Adipose tissue (tissue), 3 donors: ENCODE measurements at regions not wholly inside any gene's neighbourhood (a gene's known extent, or its start where the extent isn't known, plus 50 kb on each side); places are given as distances from the start of the nearest gene placed in this dataset.

ENCODE experiments used
- H3K27ac ChIP-seq: one replicate; pipeline ENCODE4 v1.5.1; 2013; ENCODE audit warnings: low read depth, low read length
- WGBS, 3 donors: extraction: QIAGEN DNeasy Blood & Tissue Kit; methylation state at CpG; one replicate each; pipeline ENCODE4 v1.1.7; 2013; 5-methylcytosine and 5-hydroxymethylcytosine counted together
- donor health status: healthy with polysubstance abuse.
- donor health status: Bipolar disorder and iron deficiency.
- donor health status: healthy.

DNA sequence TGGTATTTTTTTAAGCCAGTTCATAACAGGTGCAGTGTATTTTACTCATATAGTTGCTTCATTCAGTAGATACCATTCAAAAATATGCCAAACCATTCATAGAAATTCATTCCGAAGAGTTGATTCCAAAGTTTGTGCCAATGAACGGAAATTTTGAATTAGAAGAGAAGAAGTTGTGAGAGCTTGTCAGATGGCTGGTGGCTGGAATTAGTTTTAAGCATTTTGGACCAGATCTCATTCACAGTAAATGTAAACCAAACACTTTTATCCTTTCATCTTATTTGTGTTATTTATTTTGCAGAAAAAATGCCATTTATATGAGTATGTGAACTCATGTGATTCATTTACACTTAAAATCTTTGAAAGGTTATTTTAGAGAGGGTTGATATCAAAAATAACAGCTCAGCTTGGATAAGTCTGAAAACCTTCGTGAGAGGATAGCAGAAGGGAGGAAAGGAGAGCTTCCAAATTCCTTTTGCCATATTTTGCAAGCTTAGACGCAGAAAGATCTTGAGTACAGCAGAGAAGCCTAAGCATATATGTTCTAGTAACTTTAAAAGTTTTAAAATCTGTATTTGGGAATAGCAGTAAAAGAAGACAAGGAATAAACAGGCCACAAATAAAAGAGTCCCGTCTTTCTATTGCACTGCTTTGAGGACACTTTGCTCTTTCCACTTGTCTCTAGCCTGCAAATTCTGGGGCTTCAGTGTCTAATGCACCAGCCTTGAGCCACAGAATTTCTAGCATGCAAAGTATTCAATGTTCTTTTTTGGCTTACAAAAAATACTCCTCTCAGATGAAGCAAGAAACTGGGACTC is 253.6 kb upstream of the FLRT2 start:
- 72 to 74% (median 74%) methylated on average over 5 of the region's 5 CpGs for WGBS, 3 donors
- H3K27ac ChIP-seq = no peak overlapping the region

DNA sequence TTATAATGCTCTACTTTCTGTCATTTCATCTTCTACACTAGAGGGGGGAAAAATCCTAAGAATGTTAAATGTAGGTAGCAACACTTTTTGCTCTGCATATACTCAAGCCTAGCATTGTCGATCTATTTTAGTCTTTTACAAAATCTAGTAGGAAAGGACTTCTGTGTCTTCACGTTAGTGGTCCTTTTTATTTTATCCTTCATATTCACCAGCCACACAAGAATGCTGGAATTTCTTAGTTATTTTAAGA is 253.0 kb upstream of the FLRT2 start:
- H3K27ac ChIP-seq = no peak overlapping the region
- WGBS, 3 donors = 63 to 76% (median 75%) methylated on average over 2 of the region's 2 CpGs

DNA sequence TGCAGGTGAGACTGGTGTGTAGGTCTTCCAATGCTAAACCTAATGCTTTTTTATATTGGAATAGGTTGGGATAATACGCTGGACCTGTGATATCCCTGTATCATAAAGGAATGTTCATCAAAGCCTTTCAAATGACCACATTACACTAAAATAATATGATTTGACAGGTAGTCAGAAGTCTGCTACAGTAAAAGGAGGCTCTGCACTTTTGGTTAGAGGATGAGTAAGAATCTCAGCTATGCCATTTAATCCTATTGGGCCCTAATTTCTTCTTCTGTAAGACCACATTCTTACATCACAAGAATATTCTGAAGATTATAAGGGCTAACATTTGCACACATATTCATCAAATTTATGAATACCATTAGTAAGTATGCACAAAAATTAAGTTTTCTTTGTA is 250.5 kb upstream of the FLRT2 start:
- H3K27ac ChIP-seq = no peak overlapping the region
- 96 to 100% (median 97%) methylated on average over 1 of the region's 1 CpG for WGBS, 3 donors

DNA sequence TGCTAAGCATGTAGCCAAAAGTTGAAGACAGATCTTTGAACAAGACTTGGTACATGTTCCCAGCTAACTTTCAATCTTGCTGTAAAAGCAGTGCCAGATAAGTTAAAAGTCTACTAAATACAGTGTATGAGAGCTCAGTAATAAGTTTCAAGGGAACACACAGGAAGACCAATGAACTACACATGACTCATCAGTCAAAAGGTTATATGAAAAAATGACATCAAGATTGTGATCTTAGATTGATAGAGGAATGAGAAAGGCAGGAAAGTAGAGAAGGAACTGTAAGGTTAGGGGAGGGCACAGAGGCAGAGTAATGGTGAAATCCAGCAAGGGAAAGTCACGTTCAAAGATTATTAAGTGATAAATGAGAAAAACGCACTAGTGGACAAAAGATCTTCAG is 249.9 kb upstream of the FLRT2 start:
- 86 to 92% (median 89%) methylated on average over 2 of the region's 2 CpGs for WGBS, 3 donors
- no peak overlapping the region for H3K27ac ChIP-seq

DNA sequence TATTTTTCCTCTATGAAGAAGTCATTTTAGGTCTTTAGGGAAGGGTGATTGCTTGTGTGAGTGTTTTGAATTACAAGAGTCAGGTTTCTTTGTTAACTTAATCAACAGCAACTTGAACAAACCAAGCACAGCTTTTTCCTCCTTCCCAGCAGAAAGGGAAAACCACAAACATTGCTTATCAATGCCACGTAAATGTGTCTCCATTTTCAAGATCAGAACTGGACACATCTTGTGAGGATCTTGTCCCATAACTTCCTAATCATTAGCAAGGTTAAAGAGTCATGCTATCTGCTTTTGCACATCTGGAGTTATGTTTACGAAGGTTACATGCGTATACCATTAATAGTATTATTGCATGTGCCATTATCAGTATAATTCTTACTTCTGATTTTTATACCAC is 248.0 kb upstream of the FLRT2 start:
- 76 to 78% (median 76%) methylated on average over 3 of the region's 3 CpGs for WGBS, 3 donors

DNA sequence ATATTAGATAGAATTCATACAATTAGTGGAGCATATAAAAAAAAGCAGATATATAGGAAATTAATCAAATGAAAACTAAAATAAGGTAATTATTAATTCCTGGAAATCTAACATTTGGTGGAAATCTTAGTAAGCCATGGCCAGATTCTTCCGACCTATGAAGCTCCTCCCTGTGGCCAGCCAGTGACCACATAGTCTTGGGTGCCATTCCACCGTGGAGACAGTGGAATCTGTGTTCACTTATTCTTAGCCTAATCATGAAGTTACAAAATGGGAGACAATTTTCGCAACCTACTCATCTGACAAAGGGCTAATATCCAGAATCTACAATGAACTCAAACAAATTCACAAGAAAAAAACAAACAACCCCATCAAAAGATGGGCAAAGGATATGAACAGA is 241.9 kb upstream of the FLRT2 start:
- WGBS, 3 donors = 92 to 99% (median 93%) methylated on average over 3 of the region's 3 CpGs
- no peak overlapping the region for H3K27ac ChIP-seq

More for the DNA sequence above, 248.0 kb upstream of the FLRT2 start:
- H3K27ac ChIP-seq = no peak overlapping the region

DNA sequence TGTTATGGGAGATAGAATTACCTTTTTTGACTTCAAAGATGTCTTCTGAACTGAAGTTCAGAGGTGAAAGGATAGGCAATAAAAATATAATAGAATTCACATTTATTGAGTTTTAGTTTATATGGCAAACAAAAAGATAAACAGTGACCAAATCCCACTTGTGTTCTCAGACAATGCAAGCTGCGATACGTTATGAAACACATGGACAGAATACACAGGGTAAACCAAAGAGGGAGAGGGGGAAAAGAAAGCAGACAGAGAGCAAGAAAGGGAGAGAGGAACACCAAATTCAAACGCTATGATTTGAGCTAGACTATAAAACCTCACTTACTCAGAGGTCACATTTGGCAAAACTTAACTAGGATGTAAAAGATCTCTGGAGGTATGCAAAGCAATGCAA is 238.2 kb upstream of the FLRT2 start:
- H3K27ac ChIP-seq = no peak overlapping the region
- WGBS, 3 donors = 86 to 95% (median 90%) methylated on average over 3 of the region's 3 CpGs

DNA sequence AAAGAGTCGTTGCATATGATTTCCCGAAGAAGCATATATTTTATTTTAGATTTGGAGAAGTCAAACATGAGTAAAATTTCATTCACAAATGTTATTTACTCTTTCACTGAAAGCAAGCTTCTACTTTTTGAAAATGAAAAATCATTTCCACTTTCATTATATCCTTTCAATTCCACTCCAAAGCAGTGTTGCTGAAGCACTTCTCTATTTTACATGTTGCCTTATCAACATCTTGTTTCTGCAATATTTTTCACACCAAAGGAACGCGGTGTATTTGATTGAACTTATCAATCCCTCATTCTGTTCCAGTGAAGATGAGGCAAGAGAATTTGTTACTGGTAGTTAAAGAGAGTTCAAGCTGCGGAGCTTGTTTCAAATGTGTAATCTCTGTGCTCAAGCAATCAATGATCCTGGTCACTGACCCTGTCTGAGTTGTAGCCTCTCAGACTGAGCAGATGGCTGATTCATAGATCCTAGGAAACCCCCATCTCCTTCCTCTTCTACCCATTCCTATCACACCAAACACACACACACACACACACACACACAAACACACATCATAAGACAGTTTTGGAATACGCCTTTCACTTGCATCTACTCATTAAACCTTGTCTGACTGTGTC is 236.2 kb upstream of the FLRT2 start:
- WGBS, 3 donors = 66 to 70% (median 69%) methylated on average over 6 of the region's 6 CpGs
- no peak overlapping the region for H3K27ac ChIP-seq

DNA sequence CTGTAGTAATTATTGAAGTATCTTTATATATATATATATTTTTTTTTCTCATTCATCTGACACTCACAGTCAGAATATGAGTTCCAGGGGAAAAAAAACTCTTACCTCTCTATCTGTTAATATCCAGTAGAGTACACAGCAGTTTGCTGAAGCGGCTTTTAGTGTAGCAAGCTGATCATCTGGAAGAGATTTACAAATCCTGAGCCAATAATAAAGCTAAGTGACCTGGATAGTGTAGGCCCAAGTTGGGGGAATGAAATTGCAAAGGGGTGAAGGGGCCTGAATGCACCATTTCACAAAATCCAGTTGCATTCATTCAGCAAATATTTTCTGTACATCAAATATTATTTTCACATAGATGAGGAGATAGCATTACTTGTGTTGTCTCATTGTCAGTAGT is 234.6 kb upstream of the FLRT2 start:
- 79 to 94% (median 88%) methylated on average over 1 of the region's 1 CpG for whole genome bisulfite sequencing, 3 donors
- H3K27ac ChIP-seq = no peak overlapping the region

DNA sequence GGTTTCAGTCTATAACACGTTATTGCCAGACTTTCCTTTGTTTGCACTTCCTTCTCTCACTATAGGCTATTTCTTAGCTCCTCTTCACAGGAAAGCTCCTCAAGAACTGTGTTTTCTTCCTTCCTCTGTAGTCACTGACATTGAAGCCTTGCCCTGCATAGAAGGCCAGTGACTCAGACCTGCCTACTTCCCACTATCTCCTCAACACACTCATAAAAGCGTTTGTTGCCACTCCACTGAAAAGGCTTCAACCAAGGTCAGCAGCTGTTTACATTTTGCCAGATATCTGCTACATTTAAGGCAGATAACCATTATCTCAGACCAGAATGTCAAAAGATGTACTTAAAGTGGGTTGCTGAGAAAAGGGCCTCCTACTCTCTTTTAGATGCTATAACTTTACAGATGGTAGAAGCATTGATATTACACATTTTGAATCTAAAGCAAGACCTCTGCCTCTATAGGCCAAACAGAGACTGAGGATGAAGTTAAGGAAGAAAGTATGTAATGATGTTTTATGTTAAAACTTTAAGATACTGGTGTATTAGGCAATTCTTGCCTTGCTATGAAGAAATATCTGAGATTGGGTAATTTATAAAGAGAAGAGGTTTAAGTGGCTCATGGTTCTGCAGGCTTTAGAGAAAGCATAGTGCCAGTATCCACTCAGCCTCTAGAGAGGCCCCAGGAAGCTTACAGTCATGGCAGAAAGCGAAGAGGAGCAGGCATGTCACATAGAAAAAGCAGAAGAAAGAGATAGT is 233.3 kb upstream of the FLRT2 start:
- H3K27ac ChIP-seq = no peak overlapping the region
- 48 to 58% (median 52%) methylated on average over 3 of the region's 3 CpGs for WGBS, 3 donors

DNA sequence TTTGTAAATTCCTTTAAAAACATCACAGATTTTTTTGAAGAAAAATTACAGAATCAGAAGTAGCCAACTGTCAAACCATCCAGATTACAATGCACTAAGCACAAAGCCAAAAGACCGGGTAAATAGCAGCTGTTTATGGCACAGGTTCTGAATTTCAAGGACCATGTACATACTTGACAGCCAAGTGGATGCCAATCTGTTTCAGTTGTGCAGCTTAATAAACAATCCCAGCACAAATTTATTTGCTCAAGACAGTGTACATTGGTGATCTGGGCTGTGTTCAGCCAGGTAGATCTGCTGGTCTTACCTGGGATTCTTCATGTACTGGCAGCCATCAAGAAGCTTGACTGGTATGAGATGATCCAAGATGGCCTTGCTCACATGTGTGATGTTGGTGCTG is 229.8 kb upstream of the FLRT2 start:
- 32 to 95% (median 92%) methylated on average over 1 of the region's 1 CpG for WGBS, 3 donors
- no peak overlapping the region for H3K27ac ChIP-seq

DNA sequence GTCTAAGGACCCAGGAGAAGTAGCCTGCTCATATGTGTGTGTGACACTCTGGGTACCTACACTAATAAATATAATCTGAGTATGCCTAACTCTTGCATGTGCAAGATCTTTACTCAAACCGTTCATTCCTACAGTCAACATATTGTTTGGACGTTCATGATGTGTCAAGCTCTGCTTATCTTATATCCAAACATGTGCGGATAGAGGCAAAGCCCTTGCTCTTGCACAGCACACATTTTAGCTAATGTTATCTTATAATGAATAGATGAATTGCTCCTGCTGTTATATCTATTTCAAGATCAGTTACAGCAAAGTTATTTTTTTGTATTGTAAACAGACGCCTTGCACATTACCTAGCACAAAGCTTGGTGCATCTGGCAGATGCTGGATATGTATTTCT is 228.4 kb upstream of the FLRT2 start:
- WGBS, 3 donors = 59 to 85% (median 82%) methylated on average over 4 of the region's 4 CpGs

DNA sequence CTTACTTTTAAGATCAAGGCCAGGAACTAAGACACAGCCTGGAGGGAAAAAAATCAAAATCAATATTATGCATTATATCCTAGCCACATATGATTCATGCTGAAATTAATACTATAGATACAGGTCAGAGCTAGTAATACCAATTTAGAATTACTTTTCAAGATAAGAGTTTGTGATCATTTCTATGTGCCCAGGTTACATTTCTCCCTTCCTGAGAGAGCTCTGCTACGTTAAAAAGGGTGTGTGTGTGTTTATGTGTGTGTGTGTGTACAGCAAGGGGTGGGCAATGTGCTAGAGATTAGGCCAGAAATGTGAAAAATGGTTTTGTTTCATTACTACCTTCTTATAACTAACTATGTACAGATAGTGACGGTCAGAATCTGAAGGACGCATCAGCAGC is 223.9 kb upstream of the FLRT2 start:
- 82 to 93% (median 86%) methylated on average over 3 of the region's 3 CpGs for WGBS, 3 donors
- H3K27ac ChIP-seq = no peak overlapping the region

More for the DNA sequence above, 228.4 kb upstream of the FLRT2 start:
- H3K27ac ChIP-seq = no peak overlapping the region

DNA sequence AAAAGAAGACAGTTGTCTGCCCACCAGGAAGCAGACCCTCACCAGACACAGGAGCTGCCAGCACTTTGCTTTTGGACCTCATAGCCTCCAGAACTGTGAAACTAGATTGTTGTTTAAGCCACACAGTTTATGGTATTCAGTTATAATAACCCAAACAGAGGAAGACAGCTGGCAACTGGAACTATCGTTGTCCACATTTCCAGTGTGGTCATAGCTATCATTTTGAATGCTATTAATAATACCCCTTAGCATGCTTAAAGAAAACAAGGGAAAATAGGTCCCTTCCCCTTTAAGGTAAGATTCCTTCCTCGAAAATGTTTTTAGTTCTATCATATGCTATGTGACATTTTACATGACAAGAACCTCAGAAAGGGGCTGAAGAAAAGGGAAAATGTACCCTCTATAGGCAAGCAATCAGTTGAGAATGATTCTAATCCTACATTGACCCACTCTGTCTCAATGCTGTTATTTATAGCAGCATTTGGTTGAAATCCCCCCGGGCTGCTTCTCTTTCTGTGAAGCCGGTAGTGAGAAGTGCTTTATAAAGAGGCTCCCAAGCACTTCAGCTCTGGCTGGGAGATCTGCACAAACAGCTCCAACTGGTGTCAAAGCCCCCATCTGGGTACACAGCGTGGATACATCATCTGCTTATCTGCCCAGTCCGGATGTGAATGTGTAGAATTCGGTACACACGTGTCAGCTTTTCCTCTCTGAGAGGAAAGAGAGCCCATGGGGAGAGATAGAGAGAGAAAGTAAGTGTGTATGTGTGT is 221.2 kb upstream of the FLRT2 start:
- 23 to 60% (median 27%) methylated on average over 8 of the region's 8 CpGs for WGBS, 3 donors
- H3K27ac ChIP-seq = no peak overlapping the region

DNA sequence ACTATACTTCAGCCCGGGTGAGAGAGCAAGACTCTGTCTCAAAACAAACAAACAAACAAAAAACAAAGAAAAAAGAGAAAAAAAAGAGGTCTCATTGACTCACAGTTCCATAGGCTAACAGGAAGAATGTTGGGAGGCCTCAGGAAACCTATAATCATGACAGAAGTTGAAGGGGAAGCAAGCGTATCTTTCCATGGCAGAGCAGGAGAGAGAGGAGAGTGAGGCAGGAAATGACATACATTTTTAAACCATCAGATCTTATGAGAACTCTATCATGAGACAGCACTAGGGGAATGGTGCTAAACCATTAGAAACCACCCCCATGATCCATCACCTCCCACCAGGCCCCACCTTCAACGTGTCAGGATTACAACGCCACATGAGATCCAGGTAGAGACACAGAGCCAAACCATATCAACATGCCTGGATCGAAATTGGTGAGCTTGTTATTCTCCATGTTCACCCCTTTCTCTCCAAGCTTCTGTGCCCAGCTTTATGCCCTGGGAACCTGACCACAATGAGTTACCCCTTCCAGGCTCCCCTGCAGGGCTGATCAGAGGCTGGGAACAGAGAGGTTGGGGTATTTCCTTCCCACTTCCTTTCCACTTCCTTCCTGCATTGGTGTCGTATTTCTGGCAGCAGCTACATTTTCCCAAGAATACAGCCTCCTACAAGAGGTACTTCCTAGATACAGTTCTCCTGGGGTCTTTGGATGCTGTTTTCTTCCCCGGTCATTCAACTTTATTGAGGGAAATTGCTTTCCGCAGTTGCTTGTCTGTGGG is 219.3 kb upstream of the FLRT2 start:
- H3K27ac ChIP-seq = no peak overlapping the region
- 81 to 93% (median 85%) methylated on average over 8 of the region's 8 CpGs for WGBS, 3 donors

DNA sequence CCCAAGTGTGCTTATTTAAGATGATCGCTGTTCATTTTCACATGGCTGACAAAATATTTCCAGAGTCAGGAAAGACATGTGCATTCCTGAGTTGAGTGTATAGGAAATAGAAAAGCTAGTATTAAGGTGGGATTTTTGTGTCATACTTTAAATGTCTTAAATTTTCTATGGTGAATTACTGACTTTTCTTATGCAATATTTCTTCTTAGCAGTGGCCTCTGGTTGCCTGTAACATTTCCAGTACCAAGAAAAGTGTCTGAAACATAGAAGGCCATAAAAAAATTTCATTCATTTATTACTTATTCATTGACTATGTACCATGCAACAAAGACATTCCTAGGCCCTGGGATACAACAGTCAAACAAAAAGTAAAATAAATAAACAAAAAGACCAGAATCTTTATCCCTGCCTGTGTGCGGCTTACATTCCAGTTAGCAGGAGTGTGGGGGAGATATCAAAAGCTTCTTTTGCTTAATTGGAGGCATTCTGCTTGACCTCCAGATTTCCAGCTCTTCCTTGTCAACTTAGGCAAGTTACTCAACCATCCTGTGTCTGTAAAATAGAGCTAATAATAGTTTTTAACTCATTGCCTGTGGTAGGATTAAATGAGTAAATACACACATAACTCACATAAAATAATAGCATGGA is 216.3 kb upstream of the FLRT2 start:
- H3K27ac ChIP-seq = no peak overlapping the region
- WGBS, 3 donors = 87 to 91% (median 90%) methylated on average over 2 of the region's 2 CpGs

DNA sequence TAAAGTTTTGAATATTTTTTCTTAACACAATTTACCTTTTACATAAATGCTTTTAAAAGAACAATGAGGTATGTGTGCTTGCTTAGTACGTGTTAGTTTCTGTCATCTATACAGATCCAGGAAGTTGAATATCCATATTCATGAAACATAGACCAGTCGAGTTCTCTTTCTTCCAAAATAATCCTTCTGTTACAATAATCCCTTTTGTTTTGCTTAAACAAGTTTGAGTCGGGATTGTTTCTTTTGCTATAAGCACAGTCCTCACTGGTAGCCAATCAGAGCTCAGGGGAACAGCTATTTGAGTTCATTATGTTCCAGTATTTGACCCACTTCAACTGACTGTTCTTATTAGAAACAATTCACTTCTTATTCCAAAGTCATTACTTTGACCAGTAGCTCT is 214.7 kb upstream of the FLRT2 start:
- WGBS, 3 donors = 75 to 82% (median 75%) methylated on average over 3 of the region's 3 CpGs
- H3K27ac ChIP-seq = no peak overlapping the region
